Osteoblast (primary cell): ENCODE measurements at regions not wholly inside any gene's neighbourhood (a gene's known extent, or its start where the extent isn't known, plus 50 kb on each side); places are given as distances from the start of the nearest gene placed in this dataset.

Experiments
- DNase-seq: peaks from one replicate; pipeline ENCODE4 v3.0.0; 2011; ENCODE audit warnings: low spot score, mixed read lengths; ENCODE audit not compliant: insufficient read length; ENCODE audit errors: missing footprints
- H2AFZ ChIP-seq: 2 replicates; pipeline ENCODE4 v1.6.0; 2011; ENCODE audit warnings: mild to moderate bottlenecking, low read length
- H3K27ac ChIP-seq: 2 replicates; pipeline ENCODE4 v1.5.1; 2011; ENCODE audit warnings: mild to moderate bottlenecking, low read depth, low read length, moderate library complexity
- H3K27me3 ChIP-seq: 2 replicates; pipeline ENCODE4 v1.6.0; 2012; ENCODE audit warnings: mild to moderate bottlenecking, control low read depth, inconsistent platforms, low read length, moderate library complexity; ENCODE audit not compliant: insufficient read depth
- H3K36me3 ChIP-seq: 2 replicates; pipeline ENCODE4 v1.5.1; 2011; ENCODE audit warnings: mild to moderate bottlenecking, low read length, control low read depth, moderate library complexity; ENCODE audit not compliant: insufficient read depth
- H3K4me1 ChIP-seq: 2 replicates; pipeline ENCODE4 v1.5.1; 2011; ENCODE audit warnings: mild to moderate bottlenecking, low read length, control low read depth, moderate library complexity; ENCODE audit not compliant: insufficient read depth
- H3K4me2 ChIP-seq: 2 replicates; pipeline ENCODE4 v1.6.0; 2011; ENCODE audit warnings: mild to moderate bottlenecking, low read length; ENCODE audit not compliant: insufficient read depth
- H3K4me3 ChIP-seq: fragments of 200-600 bp; sonication (generic); 3 replicates; pipeline ENCODE4 v1.5.1; 2012; ENCODE audit warnings: mild to moderate bottlenecking, low read length, inconsistent platforms; ENCODE audit not compliant: insufficient read depth
- H3K79me2 ChIP-seq: 2 replicates; pipeline ENCODE4 v1.6.0; 2012; ENCODE audit warnings: mild to moderate bottlenecking, low read length, control low read depth, inconsistent platforms; ENCODE audit not compliant: insufficient read depth
- H3K9me3 ChIP-seq: 2 replicates; pipeline ENCODE4 v1.5.1; 2011; ENCODE audit warnings: low read depth, low read length, control low read depth
- H4K20me1 ChIP-seq: 2 replicates; pipeline ENCODE4 v1.6.0; 2012; ENCODE audit warnings: mild to moderate bottlenecking, low read length, control low read depth; ENCODE audit not compliant: insufficient read depth
- TF ChIP-seq, protein P1 (sequence below): IDR thresholded peaks from 2 replicates; pipeline ENCODE4 v1.5.1; 2011; ENCODE audit warnings: mild to moderate bottlenecking, low read depth, low read length, moderate library complexity; ENCODE audit errors: extremely low read depth

DNA sequence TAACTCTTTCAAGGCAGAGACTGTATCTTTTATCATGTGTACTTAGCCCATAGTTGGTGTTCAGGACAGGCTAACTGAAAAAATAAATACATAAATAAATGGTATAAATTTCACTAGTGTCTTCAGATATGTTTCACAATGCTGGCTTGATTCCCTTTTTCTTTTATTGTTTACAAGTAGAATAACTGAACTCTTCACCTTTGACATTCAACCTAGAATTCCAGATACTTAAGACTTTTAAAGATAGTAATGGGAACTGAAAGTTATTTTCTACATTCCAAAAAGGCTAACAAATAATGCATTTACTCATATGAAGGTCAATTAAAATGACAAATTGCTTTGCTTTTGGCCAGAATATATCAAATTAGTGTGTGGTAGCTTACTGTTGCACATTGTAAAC, 411.3 kb upstream of the TENM4 start:
- TF ChIP-seq, protein P1, sequence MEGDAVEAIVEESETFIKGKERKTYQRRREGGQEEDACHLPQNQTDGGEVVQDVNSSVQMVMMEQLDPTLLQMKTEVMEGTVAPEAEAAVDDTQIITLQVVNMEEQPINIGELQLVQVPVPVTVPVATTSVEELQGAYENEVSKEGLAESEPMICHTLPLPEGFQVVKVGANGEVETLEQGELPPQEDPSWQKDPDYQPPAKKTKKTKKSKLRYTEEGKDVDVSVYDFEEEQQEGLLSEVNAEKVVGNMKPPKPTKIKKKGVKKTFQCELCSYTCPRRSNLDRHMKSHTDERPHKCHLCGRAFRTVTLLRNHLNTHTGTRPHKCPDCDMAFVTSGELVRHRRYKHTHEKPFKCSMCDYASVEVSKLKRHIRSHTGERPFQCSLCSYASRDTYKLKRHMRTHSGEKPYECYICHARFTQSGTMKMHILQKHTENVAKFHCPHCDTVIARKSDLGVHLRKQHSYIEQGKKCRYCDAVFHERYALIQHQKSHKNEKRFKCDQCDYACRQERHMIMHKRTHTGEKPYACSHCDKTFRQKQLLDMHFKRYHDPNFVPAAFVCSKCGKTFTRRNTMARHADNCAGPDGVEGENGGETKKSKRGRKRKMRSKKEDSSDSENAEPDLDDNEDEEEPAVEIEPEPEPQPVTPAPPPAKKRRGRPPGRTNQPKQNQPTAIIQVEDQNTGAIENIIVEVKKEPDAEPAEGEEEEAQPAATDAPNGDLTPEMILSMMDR, result no peak
- no peak overlapping the region for H3K4me3 ChIP-seq
- no peak overlapping the region for H3K27ac ChIP-seq
- DNase-seq, result no peak
- no peaks in the 10 kb centered on the region for H3K4me1 ChIP-seq
- H2AFZ ChIP-seq, result no peak overlapping the region
- no peak overlapping the region for H3K4me2 ChIP-seq
- no peaks in the 10 kb centered on the region for H3K27me3 ChIP-seq
- H3K79me2 ChIP-seq, result no peaks in the 10 kb centered on the region
- H3K36me3 ChIP-seq, result no peaks in the 10 kb centered on the region
- H4K20me1 ChIP-seq, result no peaks in the 10 kb centered on the region
- no peaks in the 10 kb centered on the region for H3K9me3 ChIP-seq

DNA sequence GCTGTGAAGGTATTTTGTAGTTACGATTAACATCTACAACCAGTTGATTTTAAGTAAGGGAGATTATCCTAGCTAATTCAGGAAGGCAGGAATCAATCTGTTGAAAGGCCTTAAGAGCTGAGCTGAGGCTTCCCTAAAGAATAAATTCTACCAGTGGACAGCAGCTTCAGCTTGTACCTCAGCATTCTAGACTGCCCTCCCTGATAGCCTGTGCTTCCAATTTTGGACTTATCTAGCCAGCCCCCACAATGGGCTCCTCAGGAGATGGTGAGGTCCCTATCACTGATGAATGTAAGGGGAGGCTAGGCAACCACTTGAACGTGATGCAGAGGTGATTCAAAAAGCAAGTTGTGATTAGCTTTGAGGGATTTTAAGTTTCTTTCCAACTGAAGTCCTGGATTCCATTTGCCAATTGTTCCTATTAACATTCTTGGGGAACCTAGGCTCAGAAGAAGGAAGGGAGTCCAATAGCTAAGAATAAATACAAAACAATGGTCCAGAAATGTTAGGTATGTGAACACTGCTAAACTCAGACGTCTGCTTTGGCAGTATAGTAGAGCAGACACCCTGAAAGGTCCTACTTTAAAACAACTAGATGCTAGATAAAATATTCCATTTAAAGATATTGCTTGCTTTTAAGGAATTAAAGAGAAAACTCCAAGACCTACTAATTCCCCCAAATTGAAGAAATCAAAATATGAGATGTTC, 404.3 kb upstream of the TENM4 start:
- no peaks in the 10 kb centered on the region for H3K79me2 ChIP-seq
- no peak for DNase-seq
- H3K9me3 ChIP-seq, result no peaks in the 10 kb centered on the region
- H3K27me3 ChIP-seq, result no peaks in the 10 kb centered on the region
- H3K36me3 ChIP-seq, result no peaks in the 10 kb centered on the region
- TF ChIP-seq, protein P1, result no peak
- H4K20me1 ChIP-seq, result no peaks in the 10 kb centered on the region
- H3K4me2 ChIP-seq, result no peak overlapping the region
- H3K4me1 ChIP-seq, result no peaks in the 10 kb centered on the region
- no peak overlapping the region for H2AFZ ChIP-seq
- H3K4me3 ChIP-seq, result no peak overlapping the region
- H3K27ac ChIP-seq, result no peak overlapping the region

DNA sequence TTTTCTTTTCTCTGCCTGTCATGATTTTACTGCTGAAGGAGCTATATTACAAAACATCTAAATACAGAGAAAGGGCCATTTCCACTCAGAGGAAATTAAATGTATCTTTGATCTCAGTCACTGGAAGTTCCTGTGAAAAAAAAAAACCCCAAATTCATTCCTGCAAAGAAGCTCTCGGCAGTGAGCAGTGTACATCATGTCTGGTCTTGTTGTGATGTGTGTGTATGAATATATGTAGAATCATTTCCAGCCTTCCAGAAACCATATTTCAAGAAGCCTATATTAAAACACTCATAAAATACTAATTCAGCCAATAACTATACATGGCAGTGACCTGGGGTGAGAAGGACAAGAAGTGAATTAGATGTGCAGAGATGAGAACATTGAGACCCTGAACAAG, 393.2 kb upstream of the TENM4 start:
- H3K79me2 ChIP-seq, result no peaks in the 10 kb centered on the region
- DNase-seq, result no peak
- TF ChIP-seq, protein P1, result no peak

DNA sequence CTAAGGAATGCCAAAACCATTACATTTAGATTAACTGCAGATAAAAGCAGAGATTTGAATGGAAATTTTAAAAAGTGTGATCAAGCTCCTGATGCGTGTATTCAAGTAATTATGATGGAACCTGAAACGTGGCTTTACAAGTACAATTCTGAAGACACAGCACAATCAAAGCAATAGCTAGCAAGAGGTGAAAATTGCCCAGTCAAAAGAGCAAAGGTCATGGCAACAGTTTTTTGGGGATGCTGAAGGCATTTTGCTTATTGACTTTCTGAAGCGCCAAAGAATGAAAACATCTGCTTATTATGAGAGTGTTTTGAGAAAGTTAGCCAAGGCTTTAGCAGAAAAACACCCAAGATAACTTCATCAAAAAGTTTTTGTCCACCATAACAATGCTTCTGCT, 389.6 kb upstream of the TENM4 start:
- Histone ChIP-seq H4K20me1 (no peaks in the 10 kb centered on the region), H3K27ac (no peak overlapping the region), H3K27me3 (no peaks in the 10 kb centered on the region), H3K36me3 (no peaks in the 10 kb centered on the region), H3K4me2 (no peak overlapping the region), H2AFZ (no peak overlapping the region), H3K4me3 (no peak overlapping the region), H3K4me1 (no peaks in the 10 kb centered on the region), H3K9me3 (no peaks in the 10 kb centered on the region), H3K79me2 (no peaks in the 10 kb centered on the region)
- DNase-seq, result no peak
- TF ChIP-seq, protein P1, result no peak

More for the DNA sequence above, 393.2 kb upstream of the TENM4 start:
- H3K4me1 ChIP-seq, result no peaks in the 10 kb centered on the region
- H3K36me3 ChIP-seq, result no peaks in the 10 kb centered on the region
- no peak overlapping the region for H2AFZ ChIP-seq
- no peaks in the 10 kb centered on the region for H3K9me3 ChIP-seq
- H3K27me3 ChIP-seq, result no peaks in the 10 kb centered on the region
- no peak overlapping the region for H3K27ac ChIP-seq
- H3K4me2 ChIP-seq, result no peak overlapping the region
- no peaks in the 10 kb centered on the region for H4K20me1 ChIP-seq
- H3K4me3 ChIP-seq, result no peak overlapping the region
